ENCODE measurements at regions not wholly inside any gene's neighbourhood (a gene's known extent, or its start where the extent isn't known, plus 50 kb on each side); places are given as distances from the start of the nearest gene placed in this dataset.

DNA sequence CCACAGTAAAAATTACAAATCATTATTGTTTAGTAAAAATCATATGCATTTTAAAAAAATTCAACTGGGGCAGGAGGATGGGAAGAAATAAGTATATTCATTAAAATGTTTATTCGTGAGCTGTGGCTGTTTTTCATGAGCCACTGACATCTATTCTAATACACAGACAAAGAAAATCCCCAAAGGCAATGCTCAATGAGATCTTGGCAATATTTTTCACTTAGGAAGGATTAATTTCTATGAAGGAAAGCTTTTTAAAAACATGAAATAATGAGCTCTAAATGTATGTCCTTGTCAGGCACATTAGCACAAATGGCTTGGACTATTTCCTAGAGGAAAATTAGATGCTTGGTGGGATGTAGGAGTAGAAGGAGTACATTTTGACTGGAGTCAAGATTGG, 262.0 kb upstream of the MMADHC start:
- no peak overlapping the region for H3K27ac ChIP-seq (ENCODE audit: low read depth in 1 of 2, low read length in 2 of 2)
- DNase-seq (no peak), ATAC-seq (ENCODE audit: poor library complexity) (no peak)
- H3K27me3 ChIP-seq (ENCODE audit: control insufficient read depth in 1 of 2, insufficient read depth in 2 of 2, low read length in 2 of 2): peaks cover 0 to 3% of the 10 kb centered on the region in 2 experiments
- no peaks in the 10 kb centered on the region for H3K4me1 ChIP-seq (ENCODE audit: insufficient read depth, low read length)
- H3K27me3 Mint-ChIP-seq: no peaks in the 10 kb centered on the region
- CTCF ChIA-PET: no interaction called here
- H3K27ac Mint-ChIP-seq: no peak overlapping the region
- H3K9me3 ChIP-seq (ENCODE audit: control insufficient read depth in 1 of 2, insufficient read depth in 1 of 2, low read length in 2 of 2): no peaks in the 10 kb centered on the region
- POLR2A ChIA-PET: no interaction called here
- intact Hi-C loops (cut with DNase I, micrococcal nuclease): no loop called here
- H3K4me1 Mint-ChIP-seq (ENCODE audit: low read depth): no peaks in the 10 kb centered on the region
- no peak overlapping the region for H3K4me3 ChIP-seq (ENCODE audit: low read length)
- no peak overlapping the region for H3K4me3 Mint-ChIP-seq
- peaks cover 4% of the 10 kb centered on the region for H3K9me3 Mint-ChIP-seq
- H3K36me3 ChIP-seq (ENCODE audit: insufficient read depth, low read length): no peaks in the 10 kb centered on the region
- TF ChIP-seq, protein P1, sequence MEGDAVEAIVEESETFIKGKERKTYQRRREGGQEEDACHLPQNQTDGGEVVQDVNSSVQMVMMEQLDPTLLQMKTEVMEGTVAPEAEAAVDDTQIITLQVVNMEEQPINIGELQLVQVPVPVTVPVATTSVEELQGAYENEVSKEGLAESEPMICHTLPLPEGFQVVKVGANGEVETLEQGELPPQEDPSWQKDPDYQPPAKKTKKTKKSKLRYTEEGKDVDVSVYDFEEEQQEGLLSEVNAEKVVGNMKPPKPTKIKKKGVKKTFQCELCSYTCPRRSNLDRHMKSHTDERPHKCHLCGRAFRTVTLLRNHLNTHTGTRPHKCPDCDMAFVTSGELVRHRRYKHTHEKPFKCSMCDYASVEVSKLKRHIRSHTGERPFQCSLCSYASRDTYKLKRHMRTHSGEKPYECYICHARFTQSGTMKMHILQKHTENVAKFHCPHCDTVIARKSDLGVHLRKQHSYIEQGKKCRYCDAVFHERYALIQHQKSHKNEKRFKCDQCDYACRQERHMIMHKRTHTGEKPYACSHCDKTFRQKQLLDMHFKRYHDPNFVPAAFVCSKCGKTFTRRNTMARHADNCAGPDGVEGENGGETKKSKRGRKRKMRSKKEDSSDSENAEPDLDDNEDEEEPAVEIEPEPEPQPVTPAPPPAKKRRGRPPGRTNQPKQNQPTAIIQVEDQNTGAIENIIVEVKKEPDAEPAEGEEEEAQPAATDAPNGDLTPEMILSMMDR (IDR thresholded peaks at IDR 0.05): no peak
- H3K36me3 Mint-ChIP-seq (ENCODE audit: low read depth): no peaks in the 10 kb centered on the region

DNA sequence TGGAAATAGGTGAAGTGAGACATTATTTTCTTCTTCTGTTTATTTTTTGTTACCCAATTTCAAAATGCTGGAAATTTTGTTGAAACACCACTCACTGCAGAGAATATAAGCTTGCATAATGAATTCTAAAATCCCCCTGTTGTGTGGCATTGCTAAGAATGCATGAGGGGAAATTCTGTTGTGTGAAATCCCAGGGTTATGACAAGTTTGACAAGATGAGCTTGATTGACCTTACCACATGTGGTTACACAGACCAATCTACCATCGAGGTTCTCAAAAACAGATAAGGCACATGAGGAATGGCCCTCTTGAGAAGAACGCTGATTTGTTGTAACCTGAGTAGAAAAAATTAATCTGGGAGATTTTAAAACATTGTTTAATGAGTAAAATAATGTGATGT, 261.6 kb upstream of the MMADHC start:
- intact Hi-C loops (cut with DNase I, micrococcal nuclease): no loop called here
- H3K4me1 Mint-ChIP-seq (ENCODE audit: low read depth): no peaks in the 10 kb centered on the region
- Histone ChIP-seq H3K36me3 (ENCODE audit: insufficient read depth, low read length) (no peaks in the 10 kb centered on the region), H3K9me3 (ENCODE audit: control insufficient read depth in 1 of 2, insufficient read depth in 1 of 2, low read length in 2 of 2) (no peaks in the 10 kb centered on the region), H3K4me3 (ENCODE audit: low read length) (no peak overlapping the region), H3K27me3 (ENCODE audit: control insufficient read depth in 1 of 2, insufficient read depth in 2 of 2, low read length in 2 of 2) (peaks cover 0 to 3% of the 10 kb centered on the region in 2 experiments), H3K4me1 (ENCODE audit: insufficient read depth, low read length) (no peaks in the 10 kb centered on the region), H3K27ac (ENCODE audit: low read depth in 1 of 2, low read length in 2 of 2) (no peak overlapping the region)
- H3K27me3 Mint-ChIP-seq: no peaks in the 10 kb centered on the region
- peaks cover 4% of the 10 kb centered on the region for H3K9me3 Mint-ChIP-seq
- no peaks in the 10 kb centered on the region for H3K36me3 Mint-ChIP-seq (ENCODE audit: low read depth)
- H3K27ac Mint-ChIP-seq: no peak overlapping the region
- DNase-seq (no peak), ATAC-seq (ENCODE audit: poor library complexity) (no peak)
- H3K4me3 Mint-ChIP-seq: no peak overlapping the region
- POLR2A ChIA-PET: no interaction called here
- CTCF ChIA-PET: no interaction called here
- TF ChIP-seq, protein P1 (IDR thresholded peaks at IDR 0.05): no peak

DNA sequence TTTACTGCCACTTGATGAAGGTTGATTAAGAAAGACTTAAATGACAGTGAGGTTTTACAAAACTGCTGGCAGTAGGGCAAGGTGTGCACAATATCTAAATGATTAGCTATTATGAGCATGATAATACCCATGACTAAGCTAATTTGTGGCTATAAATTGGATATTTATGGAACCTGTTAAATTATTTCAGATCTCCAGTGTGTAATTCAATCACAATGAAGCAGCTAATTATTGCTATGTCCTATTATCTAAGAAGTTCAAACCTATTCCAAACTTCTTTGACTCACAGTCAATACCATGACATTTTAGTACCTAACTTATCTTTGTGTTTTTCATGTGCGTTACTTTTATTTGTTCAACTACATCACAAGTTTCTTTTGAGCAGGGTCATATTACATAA, 253.8 kb upstream of the MMADHC start:
- no peaks in the 10 kb centered on the region for H3K27me3 Mint-ChIP-seq
- no peaks in the 10 kb centered on the region for H3K36me3 ChIP-seq (ENCODE audit: insufficient read depth, low read length)
- TF ChIP-seq, protein P1 (IDR thresholded peaks at IDR 0.05): no peak
- peaks cover 0 to 5% of the 10 kb centered on the region in 2 experiments for H3K9me3 ChIP-seq (ENCODE audit: control insufficient read depth in 1 of 2, insufficient read depth in 1 of 2, low read length in 2 of 2)
- no peak overlapping the region for H3K27ac Mint-ChIP-seq
- H3K9me3 Mint-ChIP-seq: peaks cover 4% of the 10 kb centered on the region
- DNase-seq (no peak), ATAC-seq (ENCODE audit: poor library complexity) (no peak)
- POLR2A ChIA-PET: no interaction called here
- no peak overlapping the region for H3K4me3 Mint-ChIP-seq
- CTCF ChIA-PET: no interaction called here
- intact Hi-C loops (cut with DNase I, micrococcal nuclease): no loop called here
- H3K4me1 ChIP-seq (ENCODE audit: insufficient read depth, low read length): no peaks in the 10 kb centered on the region
- H3K27ac ChIP-seq (ENCODE audit: low read depth in 1 of 2, low read length in 2 of 2): no peak overlapping the region
- H3K36me3 Mint-ChIP-seq (ENCODE audit: low read depth): no peaks in the 10 kb centered on the region
- H3K4me1 Mint-ChIP-seq (ENCODE audit: low read depth): no peaks in the 10 kb centered on the region
- no peak overlapping the region for H3K4me3 ChIP-seq (ENCODE audit: low read length)
- H3K27me3 ChIP-seq (ENCODE audit: control insufficient read depth in 1 of 2, insufficient read depth in 2 of 2, low read length in 2 of 2): no peaks in the 10 kb centered on the region

Data from CD4-positive, alpha-beta T cell (primary cell).